PC-3 (cell line): ENCODE measurements at regions not wholly inside any gene's neighbourhood (a gene's known extent, or its start where the extent isn't known, plus 50 kb on each side); places are given as distances from the start of the nearest gene placed in this dataset.

Experiments
- CTCF ChIP-seq: fragments of 300-600 bp; sonication (generic); conservative IDR thresholded peaks from 2 replicates; pipeline ENCODE4 v1.5.1; 2017; ENCODE audit warnings: antibody characterized with exemption, low read depth, mild to moderate bottlenecking, low read length
- EZH2 ChIP-seq: fragments of 300-600 bp; sonication (generic); IDR thresholded peaks from one replicate; pipeline ENCODE4 v1.6.1; 2017; ENCODE audit warnings: antibody characterized with exemption, mild to moderate bottlenecking, low read length; ENCODE audit not compliant: unreplicated experiment
- EZH2phosphoT487 ChIP-seq: fragments of 300-600 bp; sonication (generic); IDR thresholded peaks from 2 replicates; pipeline ENCODE4 v1.6.1; 2018; ENCODE audit warnings: mild to moderate bottlenecking, antibody characterized with exemption, low read length, borderline replicate concordance

- TF ChIP-seq EZH2phosphoT487 (no peak), CTCF (no peak), EZH2 (no peak)
These were observed 136.0 kb upstream of the AGAP1 start for GRCh38 chr2:235357881-235358280.
